ENCODE measurements at regions not wholly inside any gene's neighbourhood (a gene's known extent, or its start where the extent isn't known, plus 50 kb on each side); places are given as distances from the start of the nearest gene placed in this dataset.
"Not testable (repeated sequence)": the region's sequence is repeated elsewhere in the genome, so short reads cannot be mapped to it uniquely, and the experiment has no call there.

GRCh38 chr6:49121970-49122369 is 341.1 kb downstream of the MMUT start:
- H3K27me3 ChIP-seq = no peaks in the 10 kb centered on the region
- H3K36me3 ChIP-seq = no peaks in the 10 kb centered on the region
- H3K4me1 ChIP-seq = no peaks in the 10 kb centered on the region
- H3K9me3 ChIP-seq = no peaks in the 10 kb centered on the region
- TF ChIP-seq, protein P1, sequence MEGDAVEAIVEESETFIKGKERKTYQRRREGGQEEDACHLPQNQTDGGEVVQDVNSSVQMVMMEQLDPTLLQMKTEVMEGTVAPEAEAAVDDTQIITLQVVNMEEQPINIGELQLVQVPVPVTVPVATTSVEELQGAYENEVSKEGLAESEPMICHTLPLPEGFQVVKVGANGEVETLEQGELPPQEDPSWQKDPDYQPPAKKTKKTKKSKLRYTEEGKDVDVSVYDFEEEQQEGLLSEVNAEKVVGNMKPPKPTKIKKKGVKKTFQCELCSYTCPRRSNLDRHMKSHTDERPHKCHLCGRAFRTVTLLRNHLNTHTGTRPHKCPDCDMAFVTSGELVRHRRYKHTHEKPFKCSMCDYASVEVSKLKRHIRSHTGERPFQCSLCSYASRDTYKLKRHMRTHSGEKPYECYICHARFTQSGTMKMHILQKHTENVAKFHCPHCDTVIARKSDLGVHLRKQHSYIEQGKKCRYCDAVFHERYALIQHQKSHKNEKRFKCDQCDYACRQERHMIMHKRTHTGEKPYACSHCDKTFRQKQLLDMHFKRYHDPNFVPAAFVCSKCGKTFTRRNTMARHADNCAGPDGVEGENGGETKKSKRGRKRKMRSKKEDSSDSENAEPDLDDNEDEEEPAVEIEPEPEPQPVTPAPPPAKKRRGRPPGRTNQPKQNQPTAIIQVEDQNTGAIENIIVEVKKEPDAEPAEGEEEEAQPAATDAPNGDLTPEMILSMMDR (IDR thresholded peaks at IDR 0.05) = no peak
- H3K27ac ChIP-seq = no peak overlapping the region
- intact Hi-C loops (cut with DNase I; ENCODE audit: low total_unique reads) = no loop called here
- no peak overlapping the region for H3K4me3 ChIP-seq
- no peak for DNase-seq

DNA sequence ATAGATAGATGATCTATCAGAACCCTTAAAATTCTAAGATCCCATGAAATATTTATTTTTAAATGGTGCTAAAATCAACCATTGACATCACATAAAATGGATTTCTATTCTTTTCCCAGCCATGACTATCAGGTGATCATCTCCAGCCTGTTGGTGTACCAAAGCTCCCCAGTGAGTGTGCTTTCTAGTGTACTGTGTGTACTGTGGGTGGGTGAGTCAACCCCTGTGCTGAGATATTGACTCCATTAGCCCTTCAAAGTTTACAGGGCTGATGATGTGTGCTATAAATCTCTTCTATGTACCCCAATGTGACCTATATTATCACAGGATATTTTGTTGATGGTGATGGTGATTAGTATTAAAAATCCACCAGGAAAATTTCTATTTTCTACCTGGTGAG is 344.6 kb downstream of the MMUT start:
- Histone ChIP-seq H3K9me3 (no peaks in the 10 kb centered on the region), H3K36me3 (no peaks in the 10 kb centered on the region), H3K27me3 (no peaks in the 10 kb centered on the region), H3K4me1 (no peaks in the 10 kb centered on the region), H3K4me3 (no peak overlapping the region), H3K27ac (no peak overlapping the region)
- intact Hi-C loops (cut with DNase I; ENCODE audit: low total_unique reads) = no loop called here
- TF ChIP-seq, protein P1 (IDR thresholded peaks at IDR 0.05) = no peak
- no peak for DNase-seq

DNA sequence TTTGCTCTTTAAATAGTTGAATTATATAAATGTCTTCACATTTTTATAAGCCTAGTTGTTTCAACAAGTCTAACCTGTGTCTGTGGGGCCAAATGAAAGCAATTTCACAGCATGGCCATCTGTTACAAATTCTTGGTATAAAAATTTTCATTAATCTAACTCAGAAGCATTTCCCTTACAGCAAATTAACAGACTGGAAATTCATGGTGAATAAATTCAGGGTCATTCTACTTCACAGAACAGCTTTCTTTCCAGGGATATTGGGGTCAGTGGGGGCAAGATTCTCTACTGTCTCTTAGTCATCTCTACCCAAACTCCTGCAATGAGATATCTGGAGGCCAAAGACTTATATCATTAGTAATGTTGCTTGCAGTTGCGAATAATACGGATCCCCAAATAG is 352.1 kb downstream of the MMUT start:
- no peak for DNase-seq
- H3K27me3 ChIP-seq = no peaks in the 10 kb centered on the region
- no peaks in the 10 kb centered on the region for H3K9me3 ChIP-seq
- no peak overlapping the region for H3K4me3 ChIP-seq
- no peaks in the 10 kb centered on the region for H3K4me1 ChIP-seq
- H3K36me3 ChIP-seq = no peaks in the 10 kb centered on the region
- H3K27ac ChIP-seq = no peak overlapping the region
- intact Hi-C loops (cut with DNase I; ENCODE audit: low total_unique reads) = no loop called here
- TF ChIP-seq, protein P1 (IDR thresholded peaks at IDR 0.05) = no peak

GRCh38 chr6:49097664-49098063 is 365.4 kb downstream of the MMUT start:
- H3K27me3 ChIP-seq; DNase-seq; H3K4me1 ChIP-seq; H3K4me3 ChIP-seq; H3K36me3 ChIP-seq; intact Hi-C loops (cut with DNase I; ENCODE audit: low total_unique reads); H3K27ac ChIP-seq; H3K9me3 ChIP-seq: not testable (repeated sequence)

GRCh38 chr6:49097116-49097515 is 365.9 kb downstream of the MMUT start:
- H3K27me3 ChIP-seq = no peaks in the 10 kb centered on the region
- no peaks in the 10 kb centered on the region for H3K9me3 ChIP-seq
- DNase-seq = no peak
- H3K4me1 ChIP-seq = no peaks in the 10 kb centered on the region
- intact Hi-C loops (cut with DNase I; ENCODE audit: low total_unique reads) = no loop called here
- no peaks in the 10 kb centered on the region for H3K36me3 ChIP-seq
- no peak overlapping the region for H3K27ac ChIP-seq
- TF ChIP-seq, protein P1 (IDR thresholded peaks at IDR 0.05) = no peak
- H3K4me3 ChIP-seq = no peak overlapping the region

DNA sequence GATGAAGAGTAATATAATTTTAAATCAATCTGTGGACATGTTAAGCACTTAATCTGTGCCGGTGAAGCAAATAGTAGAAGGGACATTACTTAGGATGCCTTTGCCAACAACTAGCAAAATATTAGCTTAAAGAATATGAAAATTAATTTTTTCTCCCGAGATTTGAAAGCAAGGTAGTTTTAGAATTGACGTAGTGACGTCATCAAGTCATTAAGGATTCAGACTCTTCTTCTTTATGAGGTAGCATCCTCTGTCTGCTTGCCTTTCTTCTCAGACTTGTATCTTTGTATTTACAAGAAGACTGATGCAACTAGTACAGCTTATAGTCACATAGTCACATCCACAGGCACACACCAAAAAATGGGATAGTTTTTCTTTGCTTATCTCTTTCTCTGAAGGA is 374.4 kb downstream of the MMUT start:
- H3K9me3 ChIP-seq = no peaks in the 10 kb centered on the region
- no peaks in the 10 kb centered on the region for H3K27me3 ChIP-seq
- DNase-seq = no peak
- intact Hi-C loops (cut with DNase I; ENCODE audit: low total_unique reads) = no loop called here
- H3K27ac ChIP-seq = no peak overlapping the region
- no peaks in the 10 kb centered on the region for H3K4me1 ChIP-seq
- no peaks in the 10 kb centered on the region for H3K36me3 ChIP-seq
- H3K4me3 ChIP-seq = no peak overlapping the region
- TF ChIP-seq, protein P1 (IDR thresholded peaks at IDR 0.05) = no peak
